ENCODE measurements at regions not wholly inside any gene's neighbourhood (a gene's known extent, or its start where the extent isn't known, plus 50 kb on each side); places are given as distances from the start of the nearest gene placed in this dataset.

Small RNA genes in the stretch of these regions (small RNA-seq; reads per million reads assigned to genes)
- gene RNU6-164P, result 0 reads per million in 2 experiments
